Glutamatergic neuron (in vitro differentiated cells): ENCODE measurements at regions not wholly inside any gene's neighbourhood (a gene's known extent, or its start where the extent isn't known, plus 50 kb on each side); places are given as distances from the start of the nearest gene placed in this dataset.
A peak's percentile ranks its signal among the peaks of the same experiment; 100 is the strongest.

Experiments used
- DNase-seq: peaks from one replicate; pipeline ENCODE4 v3.0.0; 2022
- H3K27ac Mint-ChIP-seq: one replicate; pipeline ENCODE4 v1.8.0; 2020; ENCODE audit warnings: mild to moderate bottlenecking, mixed read lengths, inconsistent platforms; ENCODE audit not compliant: unreplicated experiment
- H3K27me3 Mint-ChIP-seq: one replicate; pipeline ENCODE4 v1.8.0; 2020; ENCODE audit warnings: mild to moderate bottlenecking, moderate library complexity, mixed read lengths, inconsistent platforms; ENCODE audit not compliant: unreplicated experiment
- H3K36me3 Mint-ChIP-seq: one replicate; pipeline ENCODE4 v1.8.0; 2020; ENCODE audit warnings: mild to moderate bottlenecking, mixed read lengths, inconsistent platforms; ENCODE audit not compliant: unreplicated experiment
- H3K4me1 Mint-ChIP-seq: one replicate; pipeline ENCODE4 v1.8.0; 2020; ENCODE audit warnings: mild to moderate bottlenecking, low read depth, mixed read lengths, inconsistent platforms; ENCODE audit not compliant: unreplicated experiment
- H3K4me3 Mint-ChIP-seq: one replicate; pipeline ENCODE4 v1.8.0; 2020; ENCODE audit warnings: mild to moderate bottlenecking, mixed read lengths, inconsistent platforms; ENCODE audit not compliant: unreplicated experiment
- H3K9me3 Mint-ChIP-seq: one replicate; pipeline ENCODE4 v1.8.0; 2020; ENCODE audit warnings: mild to moderate bottlenecking, moderate library complexity, mixed read lengths, inconsistent platforms; ENCODE audit not compliant: unreplicated experiment
- TF ChIP-seq, protein P1 (sequence below): fragments of 200-600 bp; sonication (generic); IDR thresholded peaks from one replicate; pipeline ENCODE4 v1.5.0; 2021; ENCODE audit not compliant: partially characterized antibody, unreplicated experiment

DNA sequence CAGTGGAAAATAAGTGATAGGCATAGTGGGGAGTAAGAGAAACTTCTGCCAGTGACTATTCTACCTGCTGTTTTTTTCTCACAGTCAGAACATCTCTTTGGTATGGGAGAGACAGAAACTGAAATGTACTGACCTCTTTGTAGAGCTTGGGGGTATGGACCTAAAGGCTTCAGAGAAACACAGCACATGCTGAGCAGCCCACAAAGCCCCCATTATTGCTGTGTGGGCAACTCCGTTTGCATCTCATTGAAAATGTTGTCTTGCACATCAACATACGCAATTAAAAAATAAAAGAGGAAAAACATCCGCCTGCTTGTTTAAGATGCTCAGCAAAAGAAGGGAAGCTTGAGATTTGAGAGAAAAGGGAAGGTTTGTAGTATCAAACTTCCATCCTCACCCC is 443.4 kb upstream of the SEMA6D start:
- Mint-ChIP-seq H3K4me3 (no peak overlapping the region), H3K9me3 (peaks cover 12% of the 10 kb centered on the region), H3K27ac (peak overlapping the region; percentile 14)

DNA sequence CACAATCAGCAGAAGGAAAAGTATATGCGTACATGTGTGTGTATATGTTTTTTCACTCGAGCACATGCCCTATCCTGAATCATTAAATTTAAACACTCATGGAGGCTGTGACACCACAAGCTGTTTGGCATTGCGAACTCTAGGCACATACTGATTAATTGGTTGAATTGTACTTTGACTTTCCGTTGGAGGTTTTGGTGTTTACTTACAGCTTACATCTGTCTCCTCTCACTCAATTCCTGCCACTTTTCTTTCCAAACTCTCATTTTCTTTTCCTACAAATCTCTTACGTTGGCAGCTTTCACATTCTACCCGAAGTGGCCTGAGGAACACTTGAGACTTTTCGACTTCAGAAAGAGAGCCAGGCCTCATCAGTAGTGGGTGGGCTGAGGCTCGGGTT is 434.1 kb upstream of the SEMA6D start:
- H3K4me1 Mint-ChIP-seq: peaks cover 18% of the 10 kb centered on the region
- H3K4me3 Mint-ChIP-seq: no peak overlapping the region
- peaks cover 6% of the 10 kb centered on the region for H3K9me3 Mint-ChIP-seq
- H3K36me3 Mint-ChIP-seq: peaks cover 10% of the 10 kb centered on the region
- H3K27me3 Mint-ChIP-seq: no peaks in the 10 kb centered on the region
- no peak for DNase-seq
- H3K27ac Mint-ChIP-seq: no peak overlapping the region
- TF ChIP-seq, protein P1, sequence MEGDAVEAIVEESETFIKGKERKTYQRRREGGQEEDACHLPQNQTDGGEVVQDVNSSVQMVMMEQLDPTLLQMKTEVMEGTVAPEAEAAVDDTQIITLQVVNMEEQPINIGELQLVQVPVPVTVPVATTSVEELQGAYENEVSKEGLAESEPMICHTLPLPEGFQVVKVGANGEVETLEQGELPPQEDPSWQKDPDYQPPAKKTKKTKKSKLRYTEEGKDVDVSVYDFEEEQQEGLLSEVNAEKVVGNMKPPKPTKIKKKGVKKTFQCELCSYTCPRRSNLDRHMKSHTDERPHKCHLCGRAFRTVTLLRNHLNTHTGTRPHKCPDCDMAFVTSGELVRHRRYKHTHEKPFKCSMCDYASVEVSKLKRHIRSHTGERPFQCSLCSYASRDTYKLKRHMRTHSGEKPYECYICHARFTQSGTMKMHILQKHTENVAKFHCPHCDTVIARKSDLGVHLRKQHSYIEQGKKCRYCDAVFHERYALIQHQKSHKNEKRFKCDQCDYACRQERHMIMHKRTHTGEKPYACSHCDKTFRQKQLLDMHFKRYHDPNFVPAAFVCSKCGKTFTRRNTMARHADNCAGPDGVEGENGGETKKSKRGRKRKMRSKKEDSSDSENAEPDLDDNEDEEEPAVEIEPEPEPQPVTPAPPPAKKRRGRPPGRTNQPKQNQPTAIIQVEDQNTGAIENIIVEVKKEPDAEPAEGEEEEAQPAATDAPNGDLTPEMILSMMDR: no peak

More for the DNA sequence above, 443.4 kb upstream of the SEMA6D start:
- DNase-seq: no peak
- H3K36me3 Mint-ChIP-seq: peaks cover 26% of the 10 kb centered on the region
- peaks cover 19% of the 10 kb centered on the region for H3K4me1 Mint-ChIP-seq
- TF ChIP-seq, protein P1: no peak
- H3K27me3 Mint-ChIP-seq: peaks cover 2% of the 10 kb centered on the region

DNA sequence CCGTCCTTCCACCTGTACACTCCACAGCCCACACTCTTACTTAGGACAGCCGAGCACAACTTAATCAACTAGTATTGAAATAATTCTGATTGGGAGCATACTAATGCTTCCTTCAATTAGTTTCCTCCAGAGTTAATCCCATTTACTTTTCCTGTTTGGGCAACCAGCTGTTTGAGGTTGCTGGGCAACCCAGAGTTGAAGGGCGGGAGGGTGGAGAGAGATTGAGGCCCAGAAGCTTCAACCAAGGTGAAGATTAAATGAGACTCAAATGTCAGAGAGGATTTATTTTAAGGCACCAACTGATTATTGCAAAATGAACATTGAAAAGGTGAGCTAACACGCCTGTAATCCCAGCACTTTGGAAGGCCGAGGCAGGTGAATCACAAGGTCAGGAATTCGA is 428.5 kb upstream of the SEMA6D start:
- peak overlapping the region; percentile 93 for H3K27ac Mint-ChIP-seq
- DNase-seq: no peak
- peaks cover 4% of the 10 kb centered on the region for H3K36me3 Mint-ChIP-seq
- peaks cover 46% of the 10 kb centered on the region for H3K4me1 Mint-ChIP-seq
- no peak overlapping the region for H3K4me3 Mint-ChIP-seq
- peaks cover 2% of the 10 kb centered on the region for H3K27me3 Mint-ChIP-seq
- peaks cover 10% of the 10 kb centered on the region for H3K9me3 Mint-ChIP-seq
- TF ChIP-seq, protein P1: no peak

DNA sequence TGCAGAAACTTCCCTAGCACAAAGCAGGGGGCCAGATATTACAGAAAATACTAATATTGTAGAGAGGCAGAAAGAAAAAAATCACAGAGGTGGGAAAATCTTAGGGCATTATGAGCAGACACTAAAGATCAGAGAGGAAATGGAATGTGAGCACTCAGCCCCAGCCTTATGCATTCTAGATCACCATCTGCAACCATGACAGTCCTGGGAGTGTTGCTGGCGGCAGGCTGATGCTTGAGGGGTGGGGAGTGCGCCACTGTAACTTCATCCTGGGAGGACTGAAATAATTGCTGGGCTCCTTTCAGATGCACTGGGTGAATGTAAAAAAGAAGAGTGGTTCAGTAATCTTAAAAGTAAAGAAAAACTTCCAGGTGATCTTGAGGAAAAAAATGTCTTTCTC is 427.6 kb upstream of the SEMA6D start:
- Mint-ChIP-seq H3K4me3 (peak overlapping the region; percentile 65), H3K36me3 (peaks cover 4% of the 10 kb centered on the region), H3K27me3 (peaks cover 2% of the 10 kb centered on the region), H3K4me1 (peaks cover 50% of the 10 kb centered on the region), H3K9me3 (peaks cover 8% of the 10 kb centered on the region), H3K27ac (peak overlapping the region; percentile 93)
- TF ChIP-seq, protein P1: no peak
- peak; percentile 59 for DNase-seq

DNA sequence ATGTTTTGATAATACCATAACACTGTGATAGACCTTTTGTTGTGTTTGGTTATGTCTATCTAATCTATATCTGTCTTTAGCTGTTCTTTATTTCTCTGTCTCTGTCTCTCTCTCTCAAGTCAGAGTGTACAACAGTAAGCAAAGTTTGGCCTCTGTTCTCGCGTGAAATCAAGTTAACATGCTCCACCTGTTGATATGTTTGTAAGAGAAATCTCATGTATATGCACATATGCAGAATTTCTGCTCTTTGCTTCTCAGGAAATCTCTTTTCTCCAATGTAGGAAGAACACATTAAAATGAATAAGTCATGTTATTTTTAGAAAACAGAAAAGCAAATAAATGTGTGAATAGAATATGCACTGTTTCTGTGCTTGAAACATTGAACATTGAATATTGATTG is 425.5 kb upstream of the SEMA6D start:
- Mint-ChIP-seq H3K4me3 (no peak overlapping the region), H3K9me3 (peaks cover 6% of the 10 kb centered on the region), H3K27me3 (peaks cover 2% of the 10 kb centered on the region), H3K27ac (peak overlapping the region; percentile 91), H3K36me3 (no peaks in the 10 kb centered on the region), H3K4me1 (peaks cover 65% of the 10 kb centered on the region)
- TF ChIP-seq, protein P1: no peak
- no peak for DNase-seq
